Pancreas (tissue), 10 donors: ENCODE measurements at regions not wholly inside any gene's neighbourhood (a gene's known extent, or its start where the extent isn't known, plus 50 kb on each side); places are given as distances from the start of the nearest gene placed in this dataset.

Experiments
- ATAC-seq, 4 donors: fragments of 200-7000 bp; cut with Tn5 transposase; one replicate each; pipeline versions ENCODE4 v1.8.0 to v1.9.1; 2020; ENCODE audit warnings: mild to moderate bottlenecking in 4 of 4, moderate library complexity in 4 of 4
- DNase-seq, 6 donors: peaks; one replicate each; pipeline ENCODE4 v3.0.0-alpha.2; 2020
- FAIRE-seq: peaks from 2 replicates; lab custom pipeline; 2012; peaks lifted over from hg19 to GRCh38; lab: Jason Lieb, UNC
- H3K27ac ChIP-seq, 4 donors: fragments of 200-600 bp; sonication (generic); 1 replicate in 3 of 4; 2 replicates in 1 of 4; pipeline versions ENCODE4 v1.5.0 to v1.8.0; 2020
- H3K27me3 ChIP-seq, 4 donors: fragments of 200-600 bp; one replicate each; pipeline ENCODE4 v1.8.0; 2021
- H3K36me3 ChIP-seq, 3 donors: fragments of 200-600 bp; sonication (generic) in 1 of 3; one replicate each; pipeline versions ENCODE4 v1.5.0 to v1.8.0; 2020 to 2021
- H3K4me1 ChIP-seq, 3 donors: fragments of 200-600 bp; one replicate each; pipeline ENCODE4 v1.8.0; 2021
- H3K4me3 ChIP-seq, 4 donors: fragments of 200-600 bp; sonication (generic) in 2 of 4; one replicate each; pipeline versions ENCODE4 v1.5.0 to v1.8.0; 2020 to 2021
- H3K9me3 ChIP-seq, 4 donors: fragments of 200-600 bp; one replicate each; pipeline ENCODE4 v1.8.0; 2021
- CTCF ChIP-seq, 4 donors: fragments of 200-600 bp; sonication (generic) in 3 of 4; IDR thresholded peaks; one replicate each; pipeline versions ENCODE4 v1.5.0 to v1.8.0; 2021; ENCODE audit warnings: antibody characterized with exemption in 4 of 4
- WGBS, 2 donors: extraction: QIAGEN DNeasy Blood & Tissue Kit; methylation state at CpG; one replicate each; pipeline ENCODE4 v1.1.7; 2013; 5-methylcytosine and 5-hydroxymethylcytosine counted together
- intact Hi-C, 3 donors: fragments of 100-400 bp; cut with DNase I; formaldehyde crosslinking; loops; one replicate each; pipeline versions ENCODE4 v1.11.1 to v1.14.2; 2022
- donor health status: healthy with polysubstance abuse.
- donor health status: DM: no; HTN: no; CAD: no; lungs with moderate emphysema.
- donor health status: DM: no; HTN: no; CAD: no.
- donor health status: control.
- donor health status: control.
- donor health status: Bipolar disorder and iron deficiency.
- donor health status: DM: yes; HTN: yes; CAD: no.
- donor health status: DM: no; HTN: no; CAD: no.
- donor health status: DM: no; HTN: no; CAD: no.
- donor health status: DM: yes; HTN: yes; CAD: no.

GRCh38 chr10:71075086-71075758, 137.1 kb upstream of the UNC5B start:
- no peak for TF ChIP-seq CTCF (IDR thresholded peaks at IDR 0.05)
- Histone ChIP-seq H3K27me3 (no peaks in the 10 kb centered on the region), H3K4me3 (no peak overlapping the region), H3K27ac (no peak overlapping the region), H3K36me3 (no peaks in the 10 kb centered on the region), H3K4me1 (no peaks in the 10 kb centered on the region), H3K9me3 (no peaks in the 10 kb centered on the region)
- ATAC-seq, result no peak
- DNase-seq, result peak in 1 of 6 donors; percentile 31
- WGBS, 2 donors, result 30 to 34% methylated on average over 8 of the region's 8 CpGs
- intact Hi-C loops, result no loop called here
- FAIRE-seq, result no peak

- intact Hi-C loops, result no loop called here
- 71 to 73% methylated on average over 15 of the region's 15 CpGs for WGBS, 2 donors
- DNase-seq, result peak in 1 of 6 donors; percentile 41
These were observed 136.5 kb upstream of the UNC5B start for GRCh38 chr10:71075759-71076472.

GRCh38 chr10:71076473-71077142, 135.8 kb upstream of the UNC5B start:
- Histone ChIP-seq H3K4me1 (no peaks in the 10 kb centered on the region), H3K4me3 (no peak overlapping the region), H3K27ac (no peak overlapping the region), H3K36me3 (no peaks in the 10 kb centered on the region), H3K27me3 (no peaks in the 10 kb centered on the region), H3K9me3 (no peaks in the 10 kb centered on the region)
- peak in 2 of 6 donors; percentile 4 to 43 for DNase-seq
- no peak for TF ChIP-seq CTCF (IDR thresholded peaks at IDR 0.05)
- WGBS, 2 donors, result 68 to 74% methylated on average over 8 of the region's 8 CpGs
- FAIRE-seq, result no peak
- no peak for ATAC-seq
- intact Hi-C loops, result no loop called here

More at GRCh38 chr10:71075759-71076472, 136.5 kb upstream of the UNC5B start:
- Histone ChIP-seq H3K27ac (no peak overlapping the region), H3K27me3 (no peaks in the 10 kb centered on the region), H3K9me3 (no peaks in the 10 kb centered on the region), H3K36me3 (no peaks in the 10 kb centered on the region), H3K4me3 (no peak overlapping the region), H3K4me1 (no peaks in the 10 kb centered on the region)
- no peak for ATAC-seq
- FAIRE-seq, result no peak
- TF ChIP-seq CTCF (IDR thresholded peaks at IDR 0.05), result no peak

- Histone ChIP-seq H3K27ac (no peak overlapping the region), H3K36me3 (no peaks in the 10 kb centered on the region), H3K9me3 (no peaks in the 10 kb centered on the region), H3K27me3 (no peaks in the 10 kb centered on the region), H3K4me1 (no peaks in the 10 kb centered on the region), H3K4me3 (no peak overlapping the region)
- FAIRE-seq (no peak), DNase-seq (no peak), ATAC-seq (no peak)
- WGBS, 2 donors, result 61 to 70% methylated on average over 8 of the region's 8 CpGs
- intact Hi-C loops, result no loop called here
- TF ChIP-seq CTCF (IDR thresholded peaks at IDR 0.05), result no peak
These were observed 135.2 kb upstream of the UNC5B start for GRCh38 chr10:71077143-71077581.
